T-helper 1 cell treated with Interleukin-12 subunit alpha and Interleukin-12 subunit beta and Interleukin-4 antibody, amounts not matched to agents 30 ng/mL and 1 ng/mL, for 36 hours (primary cell): ENCODE measurements at regions not wholly inside any gene's neighbourhood (a gene's known extent, or its start where the extent isn't known, plus 50 kb on each side); places are given as distances from the start of the nearest gene placed in this dataset.

Experiments used
- intact Hi-C: fragments of 100-400 bp; cut with micrococcal nuclease; formaldehyde crosslinking; loops from one replicate; pipeline ENCODE4 v1.15.1; 2024

GRCh38 chr2:42941633-42942176, 149.3 kb upstream of the HAAO start:
- intact Hi-C loops = no loop called here

GRCh38 chr2:42939411-42940206, 147.2 kb upstream of the HAAO start:
- intact Hi-C loops = no loop called here

- intact Hi-C loops = no loop called here
These were observed 146.4 kb upstream of the HAAO start for GRCh38 chr2:42938671-42939370.

- intact Hi-C loops = no loop called here
These were observed 144.9 kb upstream of the HAAO start for GRCh38 chr2:42937171-42937875.

- intact Hi-C loops = no loop called here
These were observed 143.6 kb upstream of the HAAO start for GRCh38 chr2:42935692-42936671.

GRCh38 chr2:42934580-42935186, 142.3 kb upstream of the HAAO start:
- intact Hi-C loops = loop anchor here (5.0 kb wide), 1 partner anchor 77 kb away; no protein-coding TSS in a partner anchor

GRCh38 chr2:42933824-42934254, 141.5 kb upstream of the HAAO start:
- intact Hi-C loops = loop anchor here (5.0 kb wide), 1 partner anchor 77 kb away; no protein-coding TSS in a partner anchor

GRCh38 chr2:42932271-42933151, 140.1 kb upstream of the HAAO start:
- intact Hi-C loops = loop anchor here (5.0 kb wide), 1 partner anchor 75 kb away; no protein-coding TSS in a partner anchor

- intact Hi-C loops = loop anchor here (5.0 kb wide), 1 partner anchor 75 kb away; no protein-coding TSS in a partner anchor
These were observed 139.4 kb upstream of the HAAO start for GRCh38 chr2:42931818-42932195.

- intact Hi-C loops = loop anchor here (5.0 kb wide), 1 partner anchor 74 kb away; no protein-coding TSS in a partner anchor
These were observed 138.9 kb upstream of the HAAO start for GRCh38 chr2:42931146-42931817.

GRCh38 chr2:42930025-42930581, 137.7 kb upstream of the HAAO start:
- intact Hi-C loops = loop anchor here (5.0 kb wide), 1 partner anchor 73 kb away; no protein-coding TSS in a partner anchor

- intact Hi-C loops = loop anchor here (5.0 kb wide), 1 partner anchor 72 kb away; no protein-coding TSS in a partner anchor
These were observed 137.2 kb upstream of the HAAO start for GRCh38 chr2:42929546-42930024.

- intact Hi-C loops = no loop called here
These were observed 136.5 kb upstream of the HAAO start for GRCh38 chr2:42928692-42929545.

GRCh38 chr2:42928161-42928691, 135.8 kb upstream of the HAAO start:
- intact Hi-C loops = no loop called here

- intact Hi-C loops = no loop called here
These were observed 135.2 kb upstream of the HAAO start for GRCh38 chr2:42927334-42928160.
